Omental fat pad (tissue), 3 donors: ENCODE measurements at regions not wholly inside any gene's neighbourhood (a gene's known extent, or its start where the extent isn't known, plus 50 kb on each side); places are given as distances from the start of the nearest gene placed in this dataset.

Experiments used
- ATAC-seq: fragments of 150-250 bp; one replicate; pipeline ENCODE4 v1.9.1; 2016; ENCODE audit warnings: mild to moderate bottlenecking, moderate library complexity; ENCODE audit not compliant: low FRiP score
- DNase-seq: peaks from one replicate; pipeline ENCODE4 v3.0.0-alpha.2; 2019; ENCODE audit warnings: low spot score
- TF ChIP-seq, protein P1 (sequence below), 3 donors: fragments of 450-650 bp; IDR thresholded peaks; one replicate each; pipeline ENCODE4 v1.5.1; 2016 to 2017; ENCODE audit warnings: antibody characterized with exemption in 3 of 3, mild to moderate bottlenecking in 3 of 3, moderate library complexity in 2 of 3

DNA sequence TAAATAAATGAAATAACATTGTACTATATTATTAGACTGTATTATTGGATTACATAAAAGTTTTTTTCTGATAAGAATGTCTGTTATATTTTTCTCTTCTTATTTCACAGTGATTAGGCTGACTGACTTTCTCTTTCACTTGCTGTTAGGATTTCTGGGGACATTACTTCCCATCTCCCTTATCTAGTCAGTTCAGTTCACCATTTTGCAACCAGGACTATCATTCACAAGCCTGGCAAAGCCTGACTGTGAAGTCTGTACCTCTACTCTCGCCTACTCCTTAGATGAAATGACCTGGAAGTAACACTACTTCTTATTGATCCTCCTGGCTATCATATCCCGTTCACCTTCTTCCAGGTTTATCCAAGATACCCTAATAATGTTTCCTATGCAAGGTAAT lies 676.6 kb downstream of the USP25 start:
- DNase-seq: no peak
- TF ChIP-seq, protein P1, sequence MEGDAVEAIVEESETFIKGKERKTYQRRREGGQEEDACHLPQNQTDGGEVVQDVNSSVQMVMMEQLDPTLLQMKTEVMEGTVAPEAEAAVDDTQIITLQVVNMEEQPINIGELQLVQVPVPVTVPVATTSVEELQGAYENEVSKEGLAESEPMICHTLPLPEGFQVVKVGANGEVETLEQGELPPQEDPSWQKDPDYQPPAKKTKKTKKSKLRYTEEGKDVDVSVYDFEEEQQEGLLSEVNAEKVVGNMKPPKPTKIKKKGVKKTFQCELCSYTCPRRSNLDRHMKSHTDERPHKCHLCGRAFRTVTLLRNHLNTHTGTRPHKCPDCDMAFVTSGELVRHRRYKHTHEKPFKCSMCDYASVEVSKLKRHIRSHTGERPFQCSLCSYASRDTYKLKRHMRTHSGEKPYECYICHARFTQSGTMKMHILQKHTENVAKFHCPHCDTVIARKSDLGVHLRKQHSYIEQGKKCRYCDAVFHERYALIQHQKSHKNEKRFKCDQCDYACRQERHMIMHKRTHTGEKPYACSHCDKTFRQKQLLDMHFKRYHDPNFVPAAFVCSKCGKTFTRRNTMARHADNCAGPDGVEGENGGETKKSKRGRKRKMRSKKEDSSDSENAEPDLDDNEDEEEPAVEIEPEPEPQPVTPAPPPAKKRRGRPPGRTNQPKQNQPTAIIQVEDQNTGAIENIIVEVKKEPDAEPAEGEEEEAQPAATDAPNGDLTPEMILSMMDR (IDR thresholded peaks at IDR 0.05): no peak
- no peak for ATAC-seq

DNA sequence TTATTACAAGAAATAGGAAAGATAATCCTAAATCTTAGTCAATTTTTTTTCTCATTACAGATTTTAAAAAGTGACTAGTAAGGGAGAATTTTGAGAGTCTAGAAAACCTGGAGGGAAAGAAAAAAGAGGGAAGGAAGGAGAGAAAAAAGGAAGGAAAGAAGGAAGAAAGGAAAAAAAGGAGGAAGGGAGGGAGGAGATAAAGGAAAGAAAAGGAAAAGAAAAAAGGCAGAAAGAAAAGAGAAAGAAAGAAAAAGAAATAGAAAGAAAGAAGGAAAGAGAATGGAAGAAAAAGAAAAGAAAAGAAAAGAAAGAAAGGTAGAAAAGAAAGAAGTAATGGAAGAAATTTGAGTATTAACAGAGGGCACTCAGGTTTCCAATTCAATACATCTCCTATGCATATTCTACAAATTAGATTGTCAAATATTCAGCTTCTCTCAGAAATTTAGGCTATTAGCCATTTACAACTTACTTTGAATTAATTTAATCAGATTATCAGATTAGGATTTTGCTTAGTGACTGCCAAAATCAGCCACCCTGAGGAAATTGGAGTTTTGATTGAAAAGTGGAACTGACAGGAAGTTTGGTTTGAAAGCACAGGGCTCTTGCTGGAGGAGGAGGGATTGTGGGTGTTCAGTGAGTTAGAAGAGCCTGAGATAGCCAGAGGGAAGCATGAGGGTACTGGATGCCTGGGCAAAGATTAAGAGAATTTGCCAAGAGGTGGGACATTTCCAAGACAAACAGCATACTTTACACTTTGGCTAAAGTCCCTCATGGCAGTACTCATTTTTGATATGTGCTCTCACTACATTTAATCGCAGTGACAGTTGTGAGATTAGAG lies 677.8 kb downstream of the USP25 start:
- TF ChIP-seq, protein P1 (IDR thresholded peaks at IDR 0.05): no peak
- no peak for ATAC-seq

DNA sequence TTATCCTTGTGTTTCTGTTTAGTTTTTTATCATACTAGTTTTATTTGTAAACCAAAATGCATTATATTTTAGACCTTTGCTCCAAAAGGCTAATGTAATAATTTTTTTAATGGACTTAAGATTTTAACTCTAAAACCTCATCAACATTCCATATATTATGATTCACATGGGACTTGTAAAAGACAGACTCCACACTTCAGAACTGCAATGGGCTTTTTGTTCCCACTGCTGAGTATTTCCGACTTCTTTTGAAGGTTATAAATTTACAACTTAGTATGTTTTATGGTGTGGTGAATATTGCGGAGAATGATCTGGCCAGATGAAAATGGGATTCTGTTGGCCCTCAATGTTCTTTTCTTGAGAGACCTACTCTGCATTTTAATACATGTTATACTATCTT lies 678.5 kb downstream of the USP25 start:
- TF ChIP-seq, protein P1 (IDR thresholded peaks at IDR 0.05): no peak
- DNase-seq (no peak), ATAC-seq (no peak)

More for the DNA sequence above, 677.8 kb downstream of the USP25 start:
- DNase-seq: no peak

DNA sequence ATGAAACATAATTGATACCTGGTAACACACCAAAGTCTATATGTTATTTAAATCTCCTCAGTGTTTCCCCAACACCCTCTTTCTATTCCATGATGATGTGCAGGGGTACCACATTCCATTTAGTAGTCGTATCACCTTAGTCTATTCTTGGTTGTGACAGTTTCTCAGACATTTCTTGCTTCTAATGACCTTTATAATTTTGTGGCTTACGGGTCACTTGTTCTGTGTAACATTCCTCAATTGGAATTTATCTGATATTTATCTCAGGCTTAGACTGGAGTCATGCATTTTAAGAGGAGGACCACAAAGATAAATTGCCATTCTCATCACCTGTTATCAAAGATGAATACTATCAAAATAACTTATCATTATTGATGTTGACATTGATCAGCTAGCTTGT lies 679.6 kb downstream of the USP25 start:
- TF ChIP-seq, protein P1 (IDR thresholded peaks at IDR 0.05): no peak
- no peak for ATAC-seq
- no peak for DNase-seq

DNA sequence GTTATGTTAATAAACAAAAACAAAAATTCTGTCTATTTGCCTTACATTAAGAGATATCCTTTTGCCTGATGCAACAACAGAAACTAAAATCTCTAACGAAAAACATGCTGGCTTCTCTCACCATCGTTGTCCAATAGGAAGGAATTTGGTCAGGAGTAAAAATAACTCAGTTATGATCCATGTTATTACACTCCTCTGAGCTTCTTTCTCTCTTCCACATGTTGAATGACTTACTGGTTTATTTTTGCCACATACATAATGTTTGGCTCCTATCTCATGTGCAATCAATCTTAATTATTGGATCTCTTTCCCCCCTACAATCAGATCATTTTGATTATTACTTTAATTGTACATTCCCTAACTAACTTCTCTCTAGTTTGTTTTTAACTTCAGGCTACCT lies 688.4 kb downstream of the USP25 start:
- TF ChIP-seq, protein P1 (IDR thresholded peaks at IDR 0.05): no peak
- DNase-seq (no peak), ATAC-seq (peak; percentile 36)

DNA sequence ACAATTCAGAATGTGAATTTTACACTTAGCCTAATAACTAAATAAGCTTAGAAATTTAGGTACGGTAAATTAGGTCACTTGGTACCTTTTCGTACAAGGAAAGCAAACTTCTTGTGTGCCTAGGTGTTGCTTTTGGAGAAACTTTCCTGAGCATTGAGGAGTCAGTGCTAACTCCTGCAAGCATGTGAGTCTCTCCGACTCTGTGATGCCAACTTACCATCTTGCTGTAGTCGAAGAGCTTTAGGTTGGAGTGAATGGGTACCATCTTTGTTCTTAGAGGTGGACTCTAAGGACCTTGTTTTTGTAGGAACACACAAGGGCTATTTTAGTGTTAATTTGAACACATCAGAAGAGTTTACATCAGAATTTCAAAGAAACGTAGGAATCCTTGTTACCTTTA lies 688.9 kb downstream of the USP25 start:
- DNase-seq: no peak
- TF ChIP-seq, protein P1 (IDR thresholded peaks at IDR 0.05): no peak
- no peak for ATAC-seq
